GM12878 (cell line): ENCODE measurements at regions not wholly inside any gene's neighbourhood (a gene's known extent, or its start where the extent isn't known, plus 50 kb on each side); places are given as distances from the start of the nearest gene placed in this dataset.

Experiments
- ATAC-seq: fragments of 200-7000 bp; cut with Tn5 transposase; 3 replicates; pipeline ENCODE4 v1.9.1; 2020; ENCODE audit warnings: mild to moderate bottlenecking, moderate library complexity
- BruUV-seq: library from RNA; stranded (reverse); fragments of 400-500 nt; replicated peaks from 2 replicates; lab custom pipeline; 2021; lab: Mats Ljungman, UMichigan
- CTCF ChIA-PET: fragments of 300-600 bp; sonication (Branson Sonifier 250); formaldehyde crosslinking; extraction: SDS; loops from one replicate; lab custom pipeline; 2021; ENCODE audit warnings: inconsistent platforms; lab: Yijun Ruan, JAX
- POLR2A ChIA-PET: fragments of 350-600 bp; formaldehyde crosslinking; extraction: SDS; loops from one replicate; lab custom pipeline; 2021; ENCODE audit warnings: inconsistent platforms; lab: Charles Lee
- RAD21 ChIA-PET: fragments of 300-600 bp; sonication (Branson Sonifier 250); formaldehyde crosslinking; loops from one replicate; lab custom pipeline; 2023; ENCODE audit warnings: antibody characterized with exemption; ENCODE audit not compliant: unreplicated experiment; lab: Charles Lee
- SMC1A ChIA-PET: fragments of 300-600 bp; sonication (Branson Sonifier 250); formaldehyde crosslinking; loops from one replicate; lab custom pipeline; 2023; ENCODE audit not compliant: unreplicated experiment, uncharacterized antibody; lab: Charles Lee
- DNase-seq: peaks from one replicate; pipeline ENCODE4 v3.0.0-alpha.2; 2011; ENCODE audit warnings: low read depth, low spot score
- FAIRE-seq: peaks from 3 replicates; lab custom pipeline; 2011; peaks lifted over from hg19 to GRCh38; lab: Jason Lieb, UNC
- H2AFZ ChIP-seq: 2 replicates; pipeline ENCODE4 v1.6.0; 2011; ENCODE audit warnings: low read depth, low read length, control low read depth; ENCODE audit not compliant: control insufficient read depth
- H3K27ac ChIP-seq: 2 replicates; pipeline ENCODE4 v1.5.1; 2011; ENCODE audit warnings: control low read depth; ENCODE audit not compliant: control insufficient read depth, insufficient read depth
- H3K27me3 ChIP-seq, 2 experiments: replicated peaks in 1 of 2; 2 replicates each; pipeline versions ENCODE4 v1.6.0 to v1.6.1; 2011; ENCODE audit warnings: low read length in 1 of 2; ENCODE audit not compliant: control insufficient read depth in 2 of 2, insufficient read depth in 2 of 2
- H3K36me3 ChIP-seq, 2 experiments: 2 replicates each; pipeline ENCODE4 v1.5.1; 2011; ENCODE audit warnings: low read length in 1 of 2; ENCODE audit not compliant: control insufficient read depth in 2 of 2, insufficient read depth in 2 of 2
- H3K4me1 ChIP-seq: 2 replicates; pipeline ENCODE4 v1.6.1; 2011; ENCODE audit warnings: mild to moderate bottlenecking, low read length, moderate library complexity, mixed read lengths; ENCODE audit not compliant: control insufficient read depth, insufficient read depth
- H3K4me2 ChIP-seq: 2 replicates; pipeline ENCODE4 v1.6.0; 2011; ENCODE audit warnings: control low read depth; ENCODE audit not compliant: control insufficient read depth, insufficient read depth
- H3K4me3 ChIP-seq: fragments of 200-600 bp; sonication (generic); 2 replicates; pipeline ENCODE4 v1.5.1; 2016
- H3K79me2 ChIP-seq: 2 replicates; pipeline ENCODE4 v1.6.0; 2011; ENCODE audit warnings: low read length; ENCODE audit not compliant: control insufficient read depth, insufficient read depth
- H3K9ac ChIP-seq: 2 replicates; pipeline ENCODE4 v1.8.0; 2011; ENCODE audit warnings: low read length, control low read depth, mixed read lengths; ENCODE audit not compliant: control insufficient read depth, insufficient read depth
- H3K9me3 ChIP-seq: replicated peaks from 3 replicates; pipeline ENCODE4 v1.5.1; 2011; ENCODE audit warnings: mild to moderate bottlenecking, low read length; ENCODE audit not compliant: control insufficient read depth, insufficient read depth
- H4K20me1 ChIP-seq: 2 replicates; pipeline ENCODE4 v1.6.0; 2011; ENCODE audit not compliant: control insufficient read depth, insufficient read depth
- CHD2 ChIP-seq: IDR thresholded peaks from 2 replicates; pipeline ENCODE4 v1.6.1; 2011; ENCODE audit warnings: low read depth, low read length, improper control_type of control experiment, borderline replicate concordance
- CHD4 ChIP-seq: fragments of 200-600 bp; sonication (generic); IDR thresholded peaks from 2 replicates; pipeline ENCODE4 v1.6.1; 2016; ENCODE audit warnings: mild to moderate bottlenecking
- E4F1 ChIP-seq: fragments of 450-650 bp; IDR thresholded peaks from 2 replicates; pipeline ENCODE4 v1.6.1; 2018; ENCODE audit warnings: borderline replicate concordance, mild to moderate bottlenecking; ENCODE audit not compliant: partially characterized antibody
- HDGF ChIP-seq: fragments of 450-650 bp; IDR thresholded peaks from 2 replicates; pipeline ENCODE4 v1.6.1; 2016; ENCODE audit warnings: antibody characterized with exemption
- KLF5 ChIP-seq: fragments of 450-650 bp; IDR thresholded peaks from 2 replicates; pipeline ENCODE4 v1.6.1; 2014; ENCODE audit warnings: mild to moderate bottlenecking; ENCODE audit not compliant: partially characterized antibody
- SMAD1 ChIP-seq: fragments of 450-650 bp; IDR thresholded peaks from 2 replicates; pipeline ENCODE4 v1.6.1; 2018; ENCODE audit warnings: mild to moderate bottlenecking, low read depth; ENCODE audit not compliant: partially characterized antibody
- YY1 ChIP-seq: IDR thresholded peaks from 2 replicates; pipeline ENCODE4 v1.6.1; 2011; ENCODE audit warnings: low read depth, mild to moderate bottlenecking, low read length
- WGBS: methylation state at CpG from one replicate; pipeline ENCODE4 v1.1.6; 2016; ENCODE audit warnings: low lambda C conversion rate; ENCODE audit not compliant: insufficient replicate concordance, insufficient coverage; ENCODE audit errors: missing lambda C conversion rate; 5-methylcytosine and 5-hydroxymethylcytosine counted together
- in situ Hi-C: fragments of 300-500 bp; cut with MboI; formaldehyde crosslinking; loops from 9 replicates; pipeline ENCODE4 v1.14.3; 2018; ENCODE audit warnings: mixed read lengths
- intact Hi-C: fragments of 100-400 bp; cut with micrococcal nuclease; formaldehyde crosslinking; loops from one replicate; pipeline ENCODE4 v1.14.2; 2022; ENCODE audit not compliant: unreplicated experiment
- TF ChIP-seq, protein P1 (sequence below): fragments of 450-650 bp; conservative IDR thresholded peaks from 2 replicates; pipeline ENCODE4 v1.6.1; 2017; ENCODE audit warnings: mild to moderate bottlenecking, moderate library complexity

- H3K9ac ChIP-seq: no peak overlapping the region
Observed at GRCh38 chr3:159907828-159908227, 80.8 kb upstream of the IL12A start.

DNA sequence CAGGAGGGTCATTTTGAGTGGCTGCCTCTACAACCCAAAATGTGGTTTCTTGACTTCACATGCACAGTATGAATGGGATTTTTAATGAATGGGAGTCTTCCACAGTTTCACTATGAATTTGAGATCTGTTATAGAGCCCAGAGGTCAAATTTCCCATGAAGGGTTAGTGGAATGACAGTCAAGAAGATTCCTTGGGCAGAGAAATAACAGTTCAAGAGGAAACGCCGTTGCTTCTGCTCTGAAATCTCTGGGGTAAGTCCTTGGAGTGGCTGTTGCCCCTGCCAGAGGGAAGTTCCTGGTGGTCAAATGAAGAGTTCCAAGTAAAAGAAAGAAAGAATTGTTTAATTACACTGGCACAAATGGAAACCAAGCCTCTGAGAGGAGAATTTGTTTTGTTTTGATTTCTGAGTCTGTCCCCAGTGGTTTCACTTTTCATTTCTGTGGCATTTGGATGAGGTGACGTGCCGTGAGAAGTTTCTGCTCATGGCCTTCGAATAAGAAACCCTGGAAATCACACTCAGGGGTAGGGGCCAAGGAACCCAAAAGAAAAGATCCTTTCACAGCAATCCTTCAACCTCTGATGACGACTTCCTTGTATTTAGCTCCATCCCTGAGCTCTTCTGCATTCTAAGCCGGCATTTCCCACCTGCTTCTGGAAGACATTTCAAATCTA lies 77.5 kb upstream of the IL12A start:
- peak overlapping the region; percentile 86 for H2AFZ ChIP-seq
- BruUV-seq: no TSS peak
- H3K4me3 ChIP-seq: peak overlapping the region; percentile 52; the same call in 1 of the 2 replicates
- intact Hi-C loops (no loop called here), in situ Hi-C loops (no loop called here)
- ChIA-PET CTCF (interaction anchor here (0.6 to 1.9 kb wide), 4 partner anchors 13 to 502 kb away, joined by 3 to 6 read pairs (median 4); no protein-coding TSS in a partner anchor), POLR2A (interaction anchor here (1.2 kb wide), 1 partner anchor 10 kb away, joined by 4 read pairs; no protein-coding TSS in a partner anchor), RAD21 (interaction anchor here (1.1 to 1.6 kb wide), 2 partner anchors 13 to 25 kb away, joined by 3 to 4 read pairs; no protein-coding TSS in a partner anchor), SMC1A (interaction anchor here (0.8 to 10.0 kb wide), 5 partner anchors 10 to 50 kb away, joined by 3 to 59 read pairs (median 12); no protein-coding TSS in a partner anchor)
- H3K9ac ChIP-seq: peak overlapping the region; percentile 36; the same call in 1 of the 2 replicates
- H3K9me3 ChIP-seq: 0 out of 3 replicates have a peak, but pooled peaks cover 2% of the 10 kb centered on the region
- peak overlapping the region; percentile 58 for H3K4me2 ChIP-seq
- no peaks in the 10 kb centered on the region for H3K36me3 ChIP-seq
- H4K20me1 ChIP-seq: no peaks in the 10 kb centered on the region
- H3K27ac ChIP-seq: peak overlapping the region; percentile 62
- H3K4me1 ChIP-seq: peaks cover 8% of the 10 kb centered on the region; the same call in 1 of the 2 replicates
- no peaks in the 10 kb centered on the region for H3K27me3 ChIP-seq
- ATAC-seq (peak; percentile 90), DNase-seq (no peak), FAIRE-seq (peak; percentile 31)
- H3K79me2 ChIP-seq: no peaks in the 10 kb centered on the region
- WGBS: 10% methylated on average over 7 of the region's 7 CpGs
- TF ChIP-seq E4F1 (no peak), CHD2 (no peak), HDGF (no peak), YY1 (no peak), SMAD1 (no peak), KLF5 (no peak)
- TF ChIP-seq, protein P1, sequence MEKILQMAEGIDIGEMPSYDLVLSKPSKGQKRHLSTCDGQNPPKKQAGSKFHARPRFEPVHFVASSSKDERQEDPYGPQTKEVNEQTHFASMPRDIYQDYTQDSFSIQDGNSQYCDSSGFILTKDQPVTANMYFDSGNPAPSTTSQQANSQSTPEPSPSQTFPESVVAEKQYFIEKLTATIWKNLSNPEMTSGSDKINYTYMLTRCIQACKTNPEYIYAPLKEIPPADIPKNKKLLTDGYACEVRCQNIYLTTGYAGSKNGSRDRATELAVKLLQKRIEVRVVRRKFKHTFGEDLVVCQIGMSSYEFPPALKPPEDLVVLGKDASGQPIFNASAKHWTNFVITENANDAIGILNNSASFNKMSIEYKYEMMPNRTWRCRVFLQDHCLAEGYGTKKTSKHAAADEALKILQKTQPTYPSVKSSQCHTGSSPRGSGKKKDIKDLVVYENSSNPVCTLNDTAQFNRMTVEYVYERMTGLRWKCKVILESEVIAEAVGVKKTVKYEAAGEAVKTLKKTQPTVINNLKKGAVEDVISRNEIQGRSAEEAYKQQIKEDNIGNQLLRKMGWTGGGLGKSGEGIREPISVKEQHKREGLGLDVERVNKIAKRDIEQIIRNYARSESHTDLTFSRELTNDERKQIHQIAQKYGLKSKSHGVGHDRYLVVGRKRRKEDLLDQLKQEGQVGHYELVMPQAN: no peak

More at GRCh38 chr3:159907828-159908227, 80.8 kb upstream of the IL12A start:
- Histone ChIP-seq H3K27ac (no peak overlapping the region), H3K4me3 (no peak overlapping the region), H3K4me2 (no peak overlapping the region), H3K36me3 (no peaks in the 10 kb centered on the region), H3K9me3 (0 out of 3 replicates have a peak, but pooled peaks cover 2% of the 10 kb centered on the region), H3K79me2 (no peaks in the 10 kb centered on the region), H3K27me3 (no peaks in the 10 kb centered on the region), H3K4me1 (peaks cover 24% of the 10 kb centered on the region), H4K20me1 (no peaks in the 10 kb centered on the region), H2AFZ (no peak overlapping the region)
- DNase-seq (no peak), ATAC-seq (no peak), FAIRE-seq (no peak)
- RAD21 ChIA-PET: interaction anchor here (1.5 kb wide), 1 partner anchor 23 kb away, joined by 7 read pairs; no protein-coding TSS in a partner anchor
- CTCF ChIA-PET: interaction anchor here (11.4 to 14.7 kb wide), 2 partner anchors 21 to 97 kb away, joined by 88 to 152 read pairs; no protein-coding TSS in a partner anchor
- TF ChIP-seq CHD4: no peak
- 29% methylated on average over 1 of the region's 1 CpG for WGBS
- SMC1A ChIA-PET: interaction anchor here (0.6 to 13.9 kb wide), 4 partner anchors 9 to 79 kb away, joined by 3 to 168 read pairs (median 4); no protein-coding TSS in a partner anchor
- in situ Hi-C loops: no loop called here
- POLR2A ChIA-PET: no interaction called here
- BruUV-seq: no TSS peak
- intact Hi-C loops: no loop called here
